DMS153 (cell line): ENCODE measurements at regions not wholly inside any gene's neighbourhood (a gene's known extent, or its start where the extent isn't known, plus 50 kb on each side); places are given as distances from the start of the nearest gene placed in this dataset.
"Not testable (repeated sequence)": the region's sequence is repeated elsewhere in the genome, so short reads cannot be mapped to it uniquely, and the experiment has no call there.

ENCODE experiments used
- DNase-seq: peaks from one replicate; lab custom pipeline; 2025; lab: John Stamatoyannopoulos, UW

DNA sequence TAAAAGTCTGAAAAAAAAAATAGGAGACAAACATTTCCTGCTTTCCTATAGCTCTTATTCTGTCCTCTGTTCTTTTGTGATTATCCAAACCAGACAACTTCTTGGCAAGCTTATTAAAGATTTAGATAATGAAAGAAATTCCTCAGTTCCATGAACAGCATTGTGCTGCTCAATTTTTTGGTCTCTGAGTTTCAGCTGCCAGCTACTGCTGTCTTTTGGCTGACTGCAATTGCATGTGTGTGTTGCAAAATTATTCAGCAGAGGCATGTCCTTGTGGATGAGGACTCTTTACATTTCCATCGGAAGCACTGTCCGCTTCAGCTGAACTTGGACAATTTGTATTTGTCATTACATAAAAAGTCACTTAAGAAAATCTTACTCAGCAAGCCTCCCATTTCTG is 397.3 kb upstream of the RASGRP1 start:
- DNase-seq = no peak

DNA sequence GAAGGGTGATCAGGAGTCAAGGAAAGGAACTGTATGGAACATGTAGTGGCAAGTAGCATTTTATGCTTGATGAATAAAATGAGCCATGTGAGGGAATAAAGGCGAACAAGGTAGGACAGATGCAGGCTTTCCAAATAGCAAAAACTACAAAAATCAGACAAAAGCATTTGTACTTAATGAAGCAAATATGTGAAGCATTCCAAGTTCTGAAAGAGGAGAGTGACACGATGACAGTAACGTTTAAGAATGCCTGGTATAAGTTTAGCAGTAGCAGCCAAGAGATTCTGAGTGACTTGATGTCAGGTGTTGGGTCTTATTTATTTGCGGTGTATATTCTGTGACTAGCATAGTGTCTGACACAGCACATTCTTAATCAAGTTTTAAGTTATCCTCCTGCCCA is 408.2 kb upstream of the RASGRP1 start:
- DNase-seq = no peak

DNA sequence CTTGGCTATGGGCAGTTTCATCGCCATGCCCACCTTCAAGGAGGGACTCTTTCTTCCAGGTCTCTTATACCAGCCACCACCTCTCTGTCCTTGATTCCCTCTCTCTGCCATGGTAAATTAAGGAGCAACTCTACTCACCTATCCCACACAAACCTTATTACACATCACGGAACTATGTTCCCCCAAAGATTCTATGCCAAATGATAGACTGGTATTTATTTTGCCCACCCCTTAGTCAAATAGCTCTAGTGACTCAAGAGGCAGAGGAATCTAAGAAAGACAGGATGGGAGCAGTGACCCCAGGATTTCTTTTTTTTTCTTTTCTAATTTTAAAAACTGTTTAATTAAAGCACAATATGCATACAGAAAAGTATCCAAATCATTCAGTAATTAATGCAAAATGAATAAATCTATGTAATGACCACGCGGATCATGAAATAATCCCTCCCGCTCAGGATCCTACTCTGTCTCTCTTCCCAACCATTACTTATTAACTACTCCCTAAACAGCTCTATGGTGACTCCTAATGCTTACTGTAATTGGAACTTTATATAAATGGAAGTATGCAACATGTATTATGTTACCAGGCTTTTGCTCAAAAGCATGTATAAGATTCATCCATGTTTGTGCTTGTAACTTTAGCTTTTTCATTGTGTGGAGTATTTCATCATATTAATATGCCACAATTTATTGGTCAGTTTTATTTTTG is 410.8 kb upstream of the RASGRP1 start:
- DNase-seq = no peak

DNA sequence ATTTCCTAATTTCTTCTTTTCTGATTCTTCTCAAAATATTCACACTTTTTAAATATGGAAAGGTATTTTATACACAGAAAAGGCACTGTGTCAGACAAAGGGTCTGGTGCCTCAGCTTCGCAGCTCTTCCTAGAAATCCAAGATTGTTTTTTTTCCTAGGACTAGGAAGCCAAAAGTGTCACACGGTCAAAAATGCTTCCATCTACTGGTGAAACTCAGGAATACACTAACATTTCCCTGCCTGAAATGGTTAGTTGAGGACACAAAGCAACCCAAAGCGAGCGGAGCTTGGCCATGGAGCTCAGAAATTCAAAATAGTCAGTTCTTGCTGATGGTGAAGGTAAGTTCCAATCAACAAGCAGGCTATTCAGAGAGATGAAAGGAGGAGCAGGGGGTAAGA is 426.5 kb upstream of the RASGRP1 start:
- no peak for DNase-seq

DNA sequence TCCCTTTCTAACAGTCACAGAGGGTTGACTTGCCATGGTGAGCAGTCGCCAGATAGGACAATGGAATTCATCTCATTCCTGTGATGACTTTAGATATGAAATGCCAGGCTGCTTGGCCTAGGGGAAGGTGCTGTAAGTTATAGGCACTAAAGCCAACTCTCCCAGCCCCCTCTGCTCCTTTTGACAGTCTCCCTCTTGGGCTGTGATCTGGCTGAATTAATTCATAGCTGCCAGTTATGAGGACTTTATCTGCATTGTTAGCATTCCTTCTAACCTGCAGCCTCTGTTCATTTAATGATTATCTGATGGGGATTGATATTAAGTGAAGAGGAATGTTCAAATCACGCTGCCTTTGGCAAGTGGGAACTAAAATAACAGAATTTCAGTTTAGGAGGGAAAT is 427.1 kb upstream of the RASGRP1 start:
- no peak for DNase-seq

DNA sequence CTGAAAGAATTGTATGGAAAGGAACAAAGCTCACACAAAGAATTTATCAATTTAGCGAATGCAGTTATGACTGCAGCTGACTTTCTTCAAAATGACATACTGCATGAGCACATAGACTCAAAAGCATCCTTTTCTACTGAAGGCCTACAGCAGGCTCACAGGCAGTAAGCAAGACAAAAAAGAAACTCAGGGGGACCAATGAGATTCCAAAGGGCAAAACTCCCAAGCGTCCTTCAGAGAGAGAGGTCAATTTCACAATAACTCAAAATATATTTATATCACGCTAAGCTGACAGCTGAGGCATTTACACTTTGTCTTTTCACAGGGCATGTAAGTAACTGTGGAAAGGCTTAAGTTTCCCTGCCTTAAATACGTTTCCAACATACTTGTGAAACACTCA is 427.9 kb upstream of the RASGRP1 start:
- no peak for DNase-seq

DNA sequence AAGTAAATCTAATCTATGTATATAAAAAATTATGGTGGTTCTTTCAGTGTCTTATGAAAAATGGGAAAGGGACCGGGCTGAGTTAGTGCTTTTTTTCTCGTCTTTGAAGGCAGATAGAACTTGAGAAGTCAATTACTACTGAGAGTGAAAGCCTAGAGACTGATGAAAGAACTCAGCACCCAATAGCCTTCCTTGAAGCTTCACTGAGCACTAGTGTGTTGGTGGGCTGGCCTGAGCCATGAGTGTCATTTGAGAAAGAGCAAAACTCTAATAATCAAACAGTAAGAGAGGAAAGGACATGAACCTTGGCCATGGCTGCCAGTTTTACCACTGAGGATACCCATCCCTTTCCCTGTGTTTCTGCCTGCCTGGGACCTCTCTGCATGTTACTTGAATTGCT is 428.3 kb upstream of the RASGRP1 start:
- DNase-seq = no peak

DNA sequence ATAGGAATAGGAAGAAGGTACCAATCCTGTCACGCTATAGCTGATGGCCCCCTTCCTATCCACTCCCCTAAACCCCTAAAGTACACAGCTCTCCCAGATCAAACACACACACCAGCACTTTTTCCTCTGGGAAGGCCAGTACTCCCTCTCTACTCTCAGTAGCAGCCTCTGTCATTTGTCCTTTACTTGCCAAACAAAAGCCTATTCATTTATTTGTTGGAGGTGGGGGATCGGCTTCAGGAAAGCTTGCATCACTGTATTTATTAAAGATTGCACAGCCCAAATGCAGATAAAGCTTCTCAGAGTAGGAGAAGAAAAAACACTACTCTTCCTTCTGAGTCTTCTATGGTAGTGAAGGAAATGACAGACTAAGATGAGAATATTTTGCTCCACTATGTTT is 429.7 kb upstream of the RASGRP1 start:
- no peak for DNase-seq

DNA sequence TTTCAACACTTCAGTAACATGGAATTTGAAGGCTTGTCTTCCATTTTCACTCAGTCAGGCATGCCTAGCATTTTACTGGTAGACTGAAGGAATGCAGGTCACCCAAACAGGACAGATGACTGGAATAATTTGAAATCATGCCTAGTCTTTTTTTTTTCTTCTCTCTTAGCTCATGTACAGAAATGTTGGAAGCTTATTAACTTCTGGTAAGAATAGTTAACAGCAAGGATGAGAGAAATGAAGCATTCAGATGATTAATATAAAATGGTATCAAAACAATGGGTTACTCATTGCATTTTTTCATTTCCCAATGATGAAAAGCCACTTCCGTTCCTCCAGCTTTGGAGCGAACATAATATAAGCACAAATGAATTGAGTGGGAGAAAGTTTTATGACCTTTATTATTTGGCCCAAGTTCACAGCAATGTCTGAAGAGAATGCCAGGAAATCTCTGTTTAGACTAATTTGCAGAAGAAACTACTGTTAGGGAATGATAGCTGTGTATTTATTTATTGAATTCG is 431.6 kb upstream of the RASGRP1 start:
- no peak for DNase-seq

DNA sequence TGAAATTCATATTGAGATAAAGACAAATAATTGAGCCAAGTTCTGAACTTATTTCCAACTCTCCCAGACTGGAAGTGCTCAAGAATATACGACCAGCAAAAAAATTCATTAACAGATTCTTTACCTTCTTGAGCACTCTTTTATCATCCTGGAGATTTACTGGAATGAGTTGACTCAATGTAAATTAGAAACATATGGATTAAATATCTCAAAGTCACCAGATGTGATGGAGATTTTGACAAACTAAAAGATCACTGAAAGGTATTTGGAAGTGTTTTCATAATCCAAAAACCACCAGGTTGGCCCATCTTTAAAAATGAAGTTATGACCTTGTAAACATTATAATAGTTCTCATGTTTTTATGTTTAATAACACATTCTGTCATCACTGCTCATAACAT is 433.2 kb upstream of the RASGRP1 start:
- no peak for DNase-seq

DNA sequence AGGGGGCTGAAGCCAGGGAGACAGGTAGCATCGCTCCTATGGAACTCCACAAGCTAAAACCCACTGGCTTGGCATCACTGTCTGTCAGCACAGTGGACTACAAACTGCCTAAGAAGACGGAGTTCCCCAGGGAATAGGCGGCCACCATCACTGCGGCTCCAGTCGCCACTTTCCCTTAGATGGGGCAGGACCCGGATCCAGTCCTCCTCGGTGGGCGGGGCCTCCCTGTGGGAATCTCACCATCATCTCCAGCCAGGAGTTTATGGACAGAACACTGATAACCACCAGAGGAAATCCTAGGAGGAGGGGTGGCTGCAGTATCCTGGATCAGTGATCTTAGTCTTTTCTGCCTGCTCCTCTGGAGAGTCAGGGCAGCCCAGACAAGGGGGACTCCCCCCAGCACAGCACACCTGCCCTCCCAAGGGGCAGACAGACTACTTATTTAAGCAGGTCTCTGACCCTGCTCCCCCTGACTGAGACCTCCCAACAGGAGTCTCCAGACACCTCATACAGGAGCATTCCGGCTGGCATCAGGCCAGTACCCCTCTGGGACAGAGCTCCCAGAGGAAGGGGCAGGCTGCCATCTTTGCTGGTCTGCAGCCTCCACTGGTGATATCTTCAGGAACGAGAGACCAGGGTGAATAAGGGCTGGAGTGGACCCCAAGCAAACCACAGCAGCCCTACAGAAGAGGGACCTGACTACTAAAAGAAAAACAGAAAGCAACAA is 435.6 kb upstream of the RASGRP1 start:
- DNase-seq = no peak

DNA sequence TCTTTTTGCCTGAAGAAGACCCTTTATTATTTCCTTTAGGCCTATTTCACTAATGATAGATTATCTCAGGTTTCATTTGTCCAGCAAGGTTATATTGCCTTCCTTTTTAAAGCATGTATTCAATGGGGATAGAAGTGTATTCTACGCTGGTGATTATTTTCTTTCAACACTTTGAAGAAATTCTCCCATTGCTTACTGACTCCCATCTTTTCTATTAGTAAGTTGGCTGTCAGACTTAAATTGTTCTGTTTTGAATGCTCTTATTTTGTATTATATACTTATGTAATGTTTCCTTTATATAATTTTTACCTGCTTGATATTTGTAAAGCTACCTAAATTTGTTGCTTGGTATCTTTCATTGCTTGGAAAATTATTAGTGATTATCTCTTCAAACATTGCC is 445.1 kb upstream of the RASGRP1 start:
- DNase-seq = no peak

DNA sequence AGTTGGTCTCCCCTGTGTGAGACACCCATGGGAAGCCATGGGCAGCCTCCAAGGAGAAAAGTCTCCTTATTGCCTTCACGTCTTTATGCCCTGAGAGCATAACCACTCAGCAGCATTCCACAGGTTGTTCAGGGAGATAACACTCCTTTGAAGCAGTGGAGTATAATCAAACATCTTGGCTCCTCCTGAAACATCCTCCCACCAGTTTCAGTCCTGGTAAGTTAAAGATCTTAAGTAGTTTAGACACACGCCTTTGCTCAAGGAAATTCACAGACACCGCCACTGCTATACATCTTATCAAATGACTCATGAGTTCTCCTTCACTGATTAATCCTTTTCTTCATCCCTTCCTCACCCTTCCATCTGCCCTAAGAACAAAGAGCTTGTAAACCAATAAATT is 446.5 kb upstream of the RASGRP1 start:
- DNase-seq = not testable (repeated sequence)

DNA sequence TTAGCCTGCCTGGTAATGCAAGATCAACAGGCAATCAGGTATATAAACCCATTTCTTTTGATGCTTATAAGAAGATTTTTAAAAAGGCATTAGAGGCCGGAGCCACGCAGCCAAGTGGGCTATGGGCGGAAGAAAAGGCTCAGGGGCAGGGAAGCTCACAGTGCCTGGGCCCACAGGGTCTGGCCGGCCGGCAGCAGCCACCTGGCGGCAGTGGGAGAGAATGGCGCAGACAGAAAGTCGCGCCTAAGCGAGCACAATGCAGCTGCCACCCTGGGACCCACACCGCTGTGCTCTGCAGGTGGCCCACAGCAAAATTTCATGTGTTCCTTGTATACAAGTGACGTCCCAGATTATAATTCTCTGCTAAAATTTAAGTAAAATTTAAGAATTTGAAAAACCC is 448.6 kb upstream of the RASGRP1 start:
- DNase-seq = no peak

DNA sequence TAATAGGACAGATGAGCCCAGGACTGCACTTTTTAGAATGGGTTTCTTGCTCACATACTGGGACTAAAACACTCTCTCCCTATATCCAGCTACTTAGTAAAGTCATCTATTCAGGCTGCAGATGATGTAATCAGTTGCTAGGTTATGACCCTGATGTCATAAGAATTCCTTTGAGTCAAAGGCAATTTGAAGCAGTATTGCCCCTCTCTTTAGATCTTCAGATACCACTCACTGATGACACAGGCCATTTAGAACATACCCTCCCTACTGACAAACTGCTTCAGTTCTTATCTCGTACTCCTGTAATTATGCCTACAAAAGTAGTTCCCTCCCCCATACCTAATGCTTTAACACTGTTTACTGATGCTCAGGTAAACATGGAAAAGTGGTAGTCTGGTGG is 450.1 kb upstream of the RASGRP1 start:
- DNase-seq = no peak

DNA sequence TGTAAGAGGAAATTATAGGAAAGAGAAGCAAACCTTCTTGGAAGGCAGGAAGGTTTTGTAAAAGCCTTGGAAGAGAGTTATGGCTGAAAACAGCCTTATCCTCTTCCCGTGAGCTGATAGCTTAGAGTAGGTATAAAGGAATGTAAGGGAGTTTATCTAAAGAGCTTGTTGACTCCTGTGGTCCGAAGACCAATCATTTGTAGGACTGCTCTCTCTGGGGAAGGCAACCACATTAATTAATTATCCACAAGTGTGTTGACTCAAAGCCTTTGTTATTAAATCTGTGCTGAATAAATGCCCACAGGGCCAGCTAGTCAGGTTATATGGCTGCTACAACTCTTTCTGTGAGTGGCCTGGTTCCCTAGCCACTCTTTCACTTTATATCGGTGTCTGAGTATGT is 452.1 kb upstream of the RASGRP1 start:
- no peak for DNase-seq

DNA sequence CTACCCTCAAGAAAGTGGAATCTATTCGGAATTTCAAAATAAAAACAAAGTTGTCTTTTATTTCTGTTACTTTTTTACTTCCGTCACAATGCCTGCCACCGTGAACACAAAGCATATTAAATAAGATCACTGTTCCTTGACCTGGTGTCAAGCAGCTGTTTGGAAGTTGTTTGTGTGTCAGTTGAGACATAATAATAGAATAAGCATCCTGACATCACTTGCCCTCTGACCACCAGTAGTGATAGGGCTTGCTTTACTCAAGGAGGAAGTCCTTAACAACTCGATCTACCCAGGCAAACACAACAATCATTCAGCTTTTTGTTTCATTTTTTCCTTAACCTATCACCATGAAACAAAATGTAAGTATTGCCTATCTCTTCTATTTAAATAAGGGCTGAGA is 454.4 kb upstream of the RASGRP1 start:
- no peak for DNase-seq

DNA sequence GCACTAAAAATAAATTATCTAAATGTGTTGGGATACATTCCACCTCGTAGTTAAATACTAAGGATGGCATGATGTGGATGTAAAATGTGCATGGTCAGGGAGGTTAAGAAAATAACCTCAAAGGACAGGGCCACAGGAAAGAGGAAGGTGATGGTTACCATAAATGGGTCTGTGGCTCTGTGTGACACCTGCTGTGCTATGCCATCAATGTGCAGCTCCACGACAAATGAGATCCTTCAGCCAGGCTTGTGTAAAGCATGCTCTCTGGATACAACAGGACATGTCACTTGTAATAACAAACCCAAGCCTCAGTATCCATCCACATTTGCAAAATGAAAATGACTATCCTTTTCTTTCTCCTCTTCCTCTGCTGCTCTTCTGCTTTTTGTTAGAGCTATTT is 456.7 kb upstream of the RASGRP1 start:
- no peak for DNase-seq

DNA sequence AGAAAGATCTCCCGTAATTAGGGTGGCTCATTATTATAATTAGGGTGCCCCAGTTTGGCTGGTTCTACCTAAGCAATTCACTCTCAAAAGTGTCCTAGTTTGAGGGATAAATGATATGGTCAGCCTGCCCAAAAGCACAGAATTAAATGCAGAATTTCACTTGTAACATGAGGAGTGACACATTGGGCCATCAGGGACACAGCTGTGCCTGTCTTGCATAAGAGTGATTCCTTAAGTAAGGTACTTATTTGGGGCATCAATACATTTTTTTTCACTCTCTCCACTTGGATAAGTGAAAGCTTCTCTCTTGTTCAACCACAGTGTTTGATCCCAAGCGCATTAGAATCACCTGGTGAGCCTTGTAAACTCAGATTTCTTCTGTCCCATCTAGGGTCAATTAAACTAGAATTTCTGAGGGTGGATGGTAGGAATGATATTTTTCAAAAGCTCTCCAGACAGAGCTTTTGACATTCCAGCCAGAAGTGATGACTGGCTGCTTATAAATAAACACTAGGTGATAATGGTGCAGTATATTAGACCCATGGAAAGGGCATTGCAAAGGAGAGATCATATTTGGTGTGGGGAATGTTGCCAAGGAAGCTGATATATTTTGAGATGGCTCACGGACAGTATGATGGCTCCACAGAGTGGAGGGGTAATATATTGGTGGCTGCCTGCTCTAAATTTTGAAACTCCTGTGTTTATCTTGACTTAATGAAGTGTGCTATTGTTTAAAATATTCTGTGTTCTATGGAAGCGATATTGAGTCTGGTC is 458.1 kb upstream of the RASGRP1 start:
- DNase-seq = no peak

DNA sequence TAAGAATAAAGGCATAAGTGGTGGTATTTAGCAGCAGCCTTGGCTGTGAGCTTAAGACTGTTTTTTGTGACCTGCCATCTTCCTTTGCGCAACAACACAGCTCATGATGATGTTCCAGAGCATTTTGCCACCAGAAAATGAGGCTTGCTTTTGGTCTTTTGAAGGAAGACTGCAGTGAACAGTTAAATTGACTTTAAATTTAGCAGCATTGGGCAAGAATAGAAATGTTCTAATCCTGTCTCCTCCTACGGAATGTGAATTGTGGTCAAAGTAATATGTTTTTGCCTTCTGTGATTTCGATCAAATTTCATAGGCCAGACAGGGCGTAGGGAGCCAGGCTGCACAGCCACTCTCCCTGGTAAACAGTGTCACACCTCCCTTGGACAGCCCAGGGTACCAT is 460.7 kb upstream of the RASGRP1 start:
- DNase-seq = no peak

DNA sequence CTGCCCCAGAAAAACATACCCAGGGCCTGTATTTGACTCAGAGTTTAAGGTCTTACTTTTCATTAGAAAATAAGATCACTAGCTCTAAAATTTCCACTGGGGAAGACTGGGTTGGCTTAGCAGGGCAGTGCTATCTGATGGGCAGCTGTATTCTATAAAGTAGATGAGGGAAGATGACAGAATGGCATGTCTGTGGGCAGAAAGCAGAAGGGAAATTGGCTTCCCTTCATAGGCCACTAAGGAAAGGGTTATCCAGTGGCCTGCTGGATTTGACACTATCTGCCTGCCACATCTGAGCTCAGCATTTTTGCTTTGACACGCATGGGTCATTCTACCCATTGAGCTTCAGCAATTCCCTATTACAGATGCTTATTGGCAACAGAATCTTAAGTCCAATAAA is 461.3 kb upstream of the RASGRP1 start:
- DNase-seq = no peak

DNA sequence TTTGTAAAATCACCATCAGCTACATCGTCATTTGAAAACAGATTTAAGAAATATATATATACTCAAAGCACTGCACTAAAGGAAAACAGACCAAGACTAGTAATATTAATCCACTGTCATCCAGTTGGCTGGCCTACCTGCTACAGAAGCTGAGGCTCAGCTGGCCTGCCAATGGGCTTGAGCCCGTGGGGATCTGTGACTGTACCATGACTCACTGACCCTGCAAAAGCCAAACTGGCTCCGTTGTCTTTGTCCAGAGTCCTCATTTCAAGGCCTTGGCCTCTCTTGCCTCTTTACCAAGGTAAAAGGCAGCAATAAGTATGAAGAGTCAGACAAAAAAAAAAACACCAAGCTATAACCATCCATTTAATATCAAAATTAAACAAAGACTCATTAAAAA is 463.5 kb upstream of the RASGRP1 start:
- DNase-seq = no peak

DNA sequence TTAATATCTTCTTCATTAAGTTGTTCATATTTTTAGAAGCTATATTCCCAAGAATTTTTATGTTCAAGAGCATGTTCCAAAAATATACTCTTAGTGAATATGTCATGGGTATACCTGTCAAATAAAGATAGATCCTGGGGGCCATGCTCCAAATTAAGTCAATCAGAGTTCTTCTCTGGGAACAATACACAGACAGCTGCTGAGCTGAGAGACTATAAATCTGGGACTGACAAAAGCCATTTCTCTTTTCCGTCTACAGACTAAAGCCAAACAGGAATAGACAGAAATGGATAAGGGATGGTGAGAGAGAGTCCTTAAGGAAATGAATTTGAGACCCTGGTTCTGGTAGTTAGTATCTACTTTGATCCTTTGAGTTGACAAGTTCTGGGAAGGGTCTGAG is 465.1 kb upstream of the RASGRP1 start:
- no peak for DNase-seq
